H1 (cell line): ENCODE measurements at regions not wholly inside any gene's neighbourhood (a gene's known extent, or its start where the extent isn't known, plus 50 kb on each side); places are given as distances from the start of the nearest gene placed in this dataset.

Source experiments
- CBX5 ChIP-seq: fragments of 300-800, 300-1000 bp; sonication (generic); IDR thresholded peaks from 2 replicates; pipeline ENCODE4 v1.7.1; 2016; ENCODE audit warnings: antibody characterized with exemption, low read length, low read depth
- CHD7 ChIP-seq: fragments of 300-600 bp; sonication (generic); IDR thresholded peaks from 2 replicates; pipeline ENCODE4 v1.7.1; 2012; ENCODE audit warnings: low read length, moderate library complexity, mild to moderate bottlenecking, inconsistent platforms; ENCODE audit not compliant: insufficient replicate concordance
- EP300 ChIP-seq, 2 experiments: IDR thresholded peaks; 1 replicate in 1 of 2; 2 replicates in 1 of 2; pipeline ENCODE4 v1.6.1; 2011 to 2012; ENCODE audit warnings: low read depth in 2 of 2, low read length in 2 of 2, mild to moderate bottlenecking in 2 of 2, borderline replicate concordance in 1 of 2, inconsistent platforms in 1 of 2, moderate library complexity in 1 of 2
- HDAC6 ChIP-seq: IDR thresholded peaks from one replicate; pipeline ENCODE4 v1.7.1; 2012; ENCODE audit warnings: low read depth, mild to moderate bottlenecking, inconsistent platforms, low read length, moderate library complexity
- MAX ChIP-seq: IDR thresholded peaks from 2 replicates; pipeline ENCODE4 v1.6.1; 2012; ENCODE audit warnings: inconsistent platforms

GRCh38 chr10:124341768-124342135, 77.0 kb downstream of the OAT start (continued):
- TF ChIP-seq EP300 (IDR thresholded peaks at IDR 0.05; ENCODE audit: borderline replicate concordance in 1 of 2, low read depth in 2 of 2, low read length in 2 of 2) (no peak), HDAC6 (no peak), MAX (no peak), CHD7 (no peak), CBX5 (no peak)
